ENCODE measurements at regions not wholly inside any gene's neighbourhood (a gene's known extent, or its start where the extent isn't known, plus 50 kb on each side); places are given as distances from the start of the nearest gene placed in this dataset.

DNA sequence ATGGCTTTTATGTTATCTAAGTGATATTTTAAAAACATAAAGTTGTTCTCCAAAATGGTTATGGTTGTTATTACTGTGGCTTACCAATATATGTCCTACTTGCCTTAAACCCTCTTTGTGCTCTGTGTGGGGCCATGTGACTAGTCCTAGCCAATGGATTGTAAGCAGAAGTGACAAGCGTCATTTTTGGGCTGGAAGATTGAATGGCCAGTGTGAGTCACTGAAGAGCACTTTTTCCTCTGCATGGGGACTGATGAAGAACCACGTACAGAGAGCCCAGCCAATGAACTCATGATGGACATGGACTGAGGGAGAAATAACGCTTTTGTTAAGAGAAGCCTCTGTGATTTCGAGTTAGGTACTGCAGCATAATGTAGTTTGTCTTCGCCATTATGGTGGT lies 332.7 kb downstream of the EDEM1 start:
- Mint-ChIP-seq H3K4me3 (no peak overlapping the region), H3K4me1 (no peaks in the 10 kb centered on the region), H3K9me3 (peaks cover 6% of the 10 kb centered on the region), H3K27me3 (ENCODE audit: low read depth, poor library complexity) (no peaks in the 10 kb centered on the region), H3K27ac (no peak overlapping the region), H3K36me3 (ENCODE audit: low read depth) (no peaks in the 10 kb centered on the region)
- TF ChIP-seq, protein P1, sequence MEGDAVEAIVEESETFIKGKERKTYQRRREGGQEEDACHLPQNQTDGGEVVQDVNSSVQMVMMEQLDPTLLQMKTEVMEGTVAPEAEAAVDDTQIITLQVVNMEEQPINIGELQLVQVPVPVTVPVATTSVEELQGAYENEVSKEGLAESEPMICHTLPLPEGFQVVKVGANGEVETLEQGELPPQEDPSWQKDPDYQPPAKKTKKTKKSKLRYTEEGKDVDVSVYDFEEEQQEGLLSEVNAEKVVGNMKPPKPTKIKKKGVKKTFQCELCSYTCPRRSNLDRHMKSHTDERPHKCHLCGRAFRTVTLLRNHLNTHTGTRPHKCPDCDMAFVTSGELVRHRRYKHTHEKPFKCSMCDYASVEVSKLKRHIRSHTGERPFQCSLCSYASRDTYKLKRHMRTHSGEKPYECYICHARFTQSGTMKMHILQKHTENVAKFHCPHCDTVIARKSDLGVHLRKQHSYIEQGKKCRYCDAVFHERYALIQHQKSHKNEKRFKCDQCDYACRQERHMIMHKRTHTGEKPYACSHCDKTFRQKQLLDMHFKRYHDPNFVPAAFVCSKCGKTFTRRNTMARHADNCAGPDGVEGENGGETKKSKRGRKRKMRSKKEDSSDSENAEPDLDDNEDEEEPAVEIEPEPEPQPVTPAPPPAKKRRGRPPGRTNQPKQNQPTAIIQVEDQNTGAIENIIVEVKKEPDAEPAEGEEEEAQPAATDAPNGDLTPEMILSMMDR (IDR thresholded peaks at IDR 0.05): no peak
- DNase-seq: no peak

DNA sequence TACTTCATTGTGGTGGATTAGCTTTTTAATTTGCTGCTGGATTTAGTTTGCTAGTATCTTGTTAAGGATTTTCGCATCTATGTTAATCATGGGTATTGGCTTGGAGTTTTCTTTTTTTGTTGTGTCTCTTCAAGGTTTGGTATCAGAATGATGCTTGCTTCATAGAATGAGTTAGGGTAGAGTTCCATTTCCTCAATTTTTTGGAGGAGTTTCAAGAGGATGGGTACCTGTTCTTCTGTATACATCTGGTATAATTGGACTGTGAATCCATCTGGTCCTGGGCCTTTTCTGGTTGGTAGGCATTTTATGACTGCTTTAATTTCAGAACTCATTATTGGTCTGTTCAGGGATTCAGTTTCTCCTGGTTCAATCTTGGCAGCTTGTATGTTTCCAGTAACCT lies 335.6 kb downstream of the EDEM1 start:
- TF ChIP-seq, protein P1 (IDR thresholded peaks at IDR 0.05): no peak
- no peaks in the 10 kb centered on the region for H3K4me1 Mint-ChIP-seq
- H3K9me3 Mint-ChIP-seq: no peaks in the 10 kb centered on the region
- no peaks in the 10 kb centered on the region for H3K27me3 Mint-ChIP-seq (ENCODE audit: low read depth, poor library complexity)
- H3K4me3 Mint-ChIP-seq: no peak overlapping the region
- DNase-seq: no peak
- no peak overlapping the region for H3K27ac Mint-ChIP-seq
- H3K36me3 Mint-ChIP-seq (ENCODE audit: low read depth): no peaks in the 10 kb centered on the region

DNA sequence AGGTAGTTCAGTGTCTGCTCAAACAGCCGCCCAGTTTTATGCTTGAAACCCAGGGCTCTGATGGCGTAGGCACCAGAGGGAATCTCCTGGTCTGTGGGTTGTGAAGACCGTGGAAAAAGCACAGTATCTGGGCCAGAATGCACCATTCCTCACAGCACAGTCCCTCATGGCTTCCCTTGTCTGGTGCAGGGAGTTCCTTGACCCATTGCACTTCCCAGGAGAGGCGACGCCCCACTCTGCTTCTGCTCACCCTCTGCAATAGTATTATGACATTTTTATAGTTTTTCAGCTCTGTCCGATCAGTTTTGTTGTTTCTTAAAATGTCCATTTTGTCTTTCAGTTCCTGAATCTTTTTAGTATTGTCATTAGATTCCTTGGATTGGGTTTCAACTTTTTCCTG lies 343.5 kb downstream of the EDEM1 start:
- H3K4me3 Mint-ChIP-seq: no peak overlapping the region
- TF ChIP-seq, protein P1 (IDR thresholded peaks at IDR 0.05): no peak
- H3K9me3 Mint-ChIP-seq: no peaks in the 10 kb centered on the region
- H3K36me3 Mint-ChIP-seq (ENCODE audit: low read depth): no peaks in the 10 kb centered on the region
- H3K27me3 Mint-ChIP-seq (ENCODE audit: low read depth, poor library complexity): peaks cover 9% of the 10 kb centered on the region
- H3K27ac Mint-ChIP-seq: no peak overlapping the region
- no peaks in the 10 kb centered on the region for H3K4me1 Mint-ChIP-seq
- DNase-seq: no peak

DNA sequence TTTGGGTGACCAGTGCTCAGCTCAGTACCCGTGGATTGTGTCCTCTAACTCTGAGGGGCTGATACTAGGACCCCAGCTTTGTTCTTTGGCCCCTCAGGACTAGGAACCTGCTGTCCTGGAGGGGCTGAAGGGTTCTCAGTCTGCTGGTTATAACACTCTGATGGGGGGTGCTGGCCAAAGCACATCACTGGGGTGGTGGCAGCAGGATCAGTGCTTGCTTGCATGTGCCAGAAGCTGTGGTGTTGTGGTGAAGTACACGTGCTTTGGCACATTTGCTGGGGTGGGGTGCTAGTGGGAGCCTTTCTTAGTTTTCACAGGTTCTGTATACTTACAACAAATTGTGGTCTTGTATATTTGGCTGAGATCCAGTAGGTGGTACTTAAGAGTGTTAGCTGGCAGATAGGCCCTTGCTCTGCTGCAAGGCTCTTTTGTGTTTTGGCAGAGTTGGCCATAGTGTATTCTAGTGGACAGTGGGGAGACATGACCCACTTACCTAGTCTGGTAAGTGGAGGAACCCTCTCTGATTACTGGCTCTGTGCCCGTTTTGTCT lies 344.3 kb downstream of the EDEM1 start:
- no peaks in the 10 kb centered on the region for H3K4me1 Mint-ChIP-seq
- peaks cover 9% of the 10 kb centered on the region for H3K27me3 Mint-ChIP-seq (ENCODE audit: low read depth, poor library complexity)
- no peaks in the 10 kb centered on the region for H3K36me3 Mint-ChIP-seq (ENCODE audit: low read depth)
- TF ChIP-seq, protein P1 (IDR thresholded peaks at IDR 0.05): no peak
- no peak for DNase-seq
- no peak overlapping the region for H3K4me3 Mint-ChIP-seq
- no peak overlapping the region for H3K27ac Mint-ChIP-seq
- no peaks in the 10 kb centered on the region for H3K9me3 Mint-ChIP-seq

DNA sequence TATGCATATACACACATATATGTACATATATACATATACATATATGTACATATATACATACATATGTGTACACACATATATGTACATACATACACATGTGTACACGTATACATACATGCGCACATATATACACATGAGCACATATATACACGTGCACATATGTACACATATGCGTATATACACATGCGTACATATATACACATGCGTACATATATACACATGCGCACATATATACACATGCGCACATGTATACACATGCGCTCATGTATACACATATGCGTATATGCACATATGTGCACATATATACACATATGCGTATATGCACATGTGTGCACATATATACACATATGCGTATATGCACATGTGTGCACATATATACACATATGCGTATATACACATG lies 353.0 kb downstream of the EDEM1 start:
- Mint-ChIP-seq H3K27me3 (ENCODE audit: low read depth, poor library complexity) (no peaks in the 10 kb centered on the region), H3K27ac (no peak overlapping the region), H3K36me3 (ENCODE audit: low read depth) (no peaks in the 10 kb centered on the region), H3K4me3 (no peak overlapping the region), H3K9me3 (peaks cover 19% of the 10 kb centered on the region), H3K4me1 (no peaks in the 10 kb centered on the region)
- no peak for DNase-seq
- TF ChIP-seq, protein P1 (IDR thresholded peaks at IDR 0.05): no peak

DNA sequence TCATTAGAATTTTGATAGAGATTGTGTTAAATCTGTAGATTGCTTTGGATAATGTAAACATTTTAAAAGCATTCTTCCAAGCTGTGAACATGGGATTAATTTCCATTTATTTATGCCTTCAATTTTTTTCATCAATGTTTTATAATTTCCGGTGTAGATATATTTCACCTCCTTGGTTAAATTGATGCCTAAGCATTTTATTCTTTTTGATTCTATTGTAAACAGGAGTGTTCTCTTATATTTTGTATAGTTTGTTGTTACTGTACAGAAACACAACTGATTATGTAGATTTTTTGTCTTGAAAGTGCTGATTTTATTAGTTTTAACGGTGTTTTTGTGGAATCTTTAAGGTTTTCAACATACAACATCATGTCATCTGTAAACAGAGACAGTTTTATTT lies 355.0 kb downstream of the EDEM1 start:
- DNase-seq: no peak
- H3K36me3 Mint-ChIP-seq (ENCODE audit: low read depth): no peaks in the 10 kb centered on the region
- H3K27ac Mint-ChIP-seq: no peak overlapping the region
- H3K4me3 Mint-ChIP-seq: no peak overlapping the region
- TF ChIP-seq, protein P1 (IDR thresholded peaks at IDR 0.05): no peak
- H3K27me3 Mint-ChIP-seq (ENCODE audit: low read depth, poor library complexity): no peaks in the 10 kb centered on the region
- H3K9me3 Mint-ChIP-seq: peaks cover 29% of the 10 kb centered on the region
- no peaks in the 10 kb centered on the region for H3K4me1 Mint-ChIP-seq

Data from nephron progenitor cell (in vitro differentiated cells).